OCI-M1 (cell line): ENCODE measurements at regions not wholly inside any gene's neighbourhood (a gene's known extent, or its start where the extent isn't known, plus 50 kb on each side); places are given as distances from the start of the nearest gene placed in this dataset.

Source experiments
- DNase-seq: peaks from one replicate; lab custom pipeline; 2025; lab: John Stamatoyannopoulos, UW

DNA sequence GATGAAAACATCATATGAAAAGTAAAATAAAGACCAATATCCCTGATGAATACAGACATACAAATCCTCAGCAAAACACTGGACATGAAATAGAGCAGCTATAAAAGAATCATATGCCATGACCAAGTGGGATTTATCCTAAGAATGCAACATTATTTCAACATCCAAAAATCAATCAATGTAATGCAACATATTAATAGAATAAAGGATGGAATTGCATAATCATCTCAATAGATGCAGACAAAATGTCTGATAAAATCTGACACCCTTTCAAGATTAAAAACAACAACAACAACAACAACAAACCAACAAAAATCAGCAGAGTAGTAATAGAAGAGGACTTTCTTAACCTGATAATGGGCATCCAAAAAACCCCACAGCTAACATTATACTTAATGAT, 63.8 kb upstream of the IL1R1 start:
- DNase-seq = no peak

- no peak for DNase-seq
Measured at GRCh38 chr2:102080451-102081242, 61.9 kb upstream of the IL1R1 start.

DNA sequence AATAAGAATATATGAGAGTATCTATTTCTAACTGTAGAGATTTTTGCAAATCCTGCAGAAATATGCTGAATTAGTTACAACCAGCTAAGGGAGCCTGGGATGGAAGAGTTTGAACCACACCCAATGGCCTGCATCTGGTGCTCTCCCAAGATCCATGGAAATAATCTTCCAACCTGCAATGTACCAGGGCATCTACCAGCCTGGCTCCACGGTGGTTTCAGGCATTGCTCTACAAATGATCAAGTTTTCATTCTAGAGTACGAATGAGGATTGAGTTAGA, 61.4 kb upstream of the IL1R1 start:
- DNase-seq = no peak

- peak; percentile 14 for DNase-seq
Measured at GRCh38 chr2:102081606-102082005, 60.9 kb upstream of the IL1R1 start.

DNA sequence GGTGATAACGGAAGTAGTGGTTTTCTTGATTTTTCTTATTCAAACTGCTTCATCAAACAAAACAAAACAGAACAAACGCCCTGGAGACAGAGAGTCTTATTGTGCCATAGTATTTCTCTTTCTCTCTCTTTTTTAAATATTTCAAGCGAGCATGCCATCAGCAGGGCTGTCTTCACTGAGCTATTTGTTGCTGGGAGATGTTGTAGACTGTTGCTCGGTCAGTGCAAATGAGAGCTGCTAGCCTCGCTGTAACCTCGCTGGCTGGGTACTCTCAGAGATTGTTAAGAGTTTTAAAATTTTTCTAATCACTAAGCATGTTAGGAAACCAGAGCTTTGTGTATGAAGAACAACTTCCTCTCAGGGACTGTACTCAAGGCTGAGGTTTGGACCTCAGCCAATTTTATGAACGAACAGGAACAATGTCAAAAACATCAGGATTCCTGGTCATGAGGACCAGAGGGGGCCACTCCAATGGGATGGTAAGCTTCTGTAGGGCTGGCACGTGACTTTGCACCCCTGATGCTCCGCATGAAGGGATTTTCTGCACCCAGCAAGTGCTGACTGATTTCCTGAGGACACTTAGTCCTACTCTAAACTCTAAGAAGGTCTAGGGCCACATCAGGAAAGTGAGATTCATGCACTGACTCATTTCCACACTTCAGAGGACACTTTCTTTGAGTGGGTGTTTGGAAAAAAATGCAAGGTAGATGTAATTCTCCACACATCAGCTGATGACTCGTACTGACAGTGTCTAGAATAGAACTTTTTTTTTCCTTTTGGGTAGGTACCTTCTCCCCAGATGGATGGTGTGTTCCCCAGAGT, 59.8 kb upstream of the IL1R1 start:
- DNase-seq = peak; percentile 80

DNA sequence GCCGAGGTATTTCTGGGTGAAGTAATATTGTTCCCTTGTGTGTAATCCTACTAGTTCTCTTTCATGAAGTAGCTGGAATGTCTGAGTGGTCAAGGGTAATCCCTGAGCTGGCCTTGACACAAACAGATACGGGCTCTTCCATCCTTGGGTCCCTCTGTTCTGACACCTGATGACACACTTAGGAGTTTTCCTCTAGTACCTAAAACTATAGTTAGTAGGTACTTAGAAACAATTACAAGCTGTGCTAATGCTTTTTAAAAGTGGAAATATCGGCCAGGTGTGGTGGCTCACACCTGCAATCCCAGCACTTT, 59.2 kb upstream of the IL1R1 start:
- DNase-seq = no peak

DNA sequence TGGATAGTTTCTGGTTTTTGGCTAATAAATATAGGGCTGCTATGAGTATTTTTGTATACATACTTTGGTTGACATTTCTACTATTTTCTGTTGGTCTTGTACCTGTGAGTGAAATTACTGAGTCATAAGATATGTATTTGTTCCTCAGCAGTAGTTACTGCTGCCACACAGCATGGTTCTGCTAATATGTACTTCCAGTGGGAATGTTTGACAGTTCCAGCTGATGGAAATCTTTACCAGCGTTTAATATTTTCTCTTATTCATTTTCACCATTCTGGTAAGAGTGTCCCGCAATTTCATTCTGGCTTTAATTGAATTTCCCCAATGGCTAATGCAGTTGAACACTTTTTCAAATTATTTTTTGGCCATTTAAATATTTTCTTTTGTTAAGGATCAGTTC, 57.9 kb upstream of the IL1R1 start:
- DNase-seq = no peak

GRCh38 chr2:102085238-102085637, 57.3 kb upstream of the IL1R1 start:
- DNase-seq = no peak

- no peak for DNase-seq
Measured at GRCh38 chr2:102086150-102086872, 56.2 kb upstream of the IL1R1 start.

- no peak for DNase-seq
Measured at GRCh38 chr2:102091121-102091520, 51.4 kb upstream of the IL1R1 start.

- no peak for DNase-seq
Measured at GRCh38 chr2:102091908-102092307, 50.6 kb upstream of the IL1R1 start.

GRCh38 chr2:102092535-102092934, 50.0 kb upstream of the IL1R1 start:
- DNase-seq = no peak
